ENCODE measurements at regions not wholly inside any gene's neighbourhood (a gene's known extent, or its start where the extent isn't known, plus 50 kb on each side); places are given as distances from the start of the nearest gene placed in this dataset.

- H3K9me2 ChIP-seq (ENCODE audit: insufficient read depth), result no peaks in the 10 kb centered on the region
- H3K79me2 ChIP-seq (ENCODE audit: insufficient read depth, low read length), result no peaks in the 10 kb centered on the region
- POLR2A ChIA-PET, result no interaction called here
- TF ChIP-seq CTCF (IDR thresholded peaks at IDR 0.05 in 2 of 3, conservative IDR thresholded peaks at IDR 0.05 in 1 of 3; ENCODE audit: borderline replicate concordance in 1 of 3, insufficient read depth in 1 of 3, low read depth in 2 of 3, low read length in 2 of 3), result no peak
- TF ChIP-seq CEBPB (IDR thresholded peaks at IDR 0.05; ENCODE audit: low read depth), result no peak
- no peak for TF ChIP-seq RAD21 (IDR thresholded peaks at IDR 0.05; ENCODE audit: low read depth)
- TF ChIP-seq SIN3A (IDR thresholded peaks at IDR 0.05; ENCODE audit: low read depth), result no peak
- no peak for TF ChIP-seq MAX (IDR thresholded peaks at IDR 0.05)
- TF ChIP-seq TCF7L2 (IDR thresholded peaks at IDR 0.05; ENCODE audit: borderline replicate concordance, extremely low read depth, insufficient read depth, insufficient read length), result no peak
- no peak for TF ChIP-seq ZNF274 (IDR thresholded peaks at IDR 0.05; ENCODE audit: low read depth, low read length)
- no peak for TF ChIP-seq ATF3 (IDR thresholded peaks at IDR 0.05)
- no peaks in the 10 kb centered on the region for H3K27me3 ChIP-seq (ENCODE audit: insufficient read depth, low read length)
- CTCF ChIA-PET, result no interaction called here
- BruUV-seq (replicated peaks), result no TSS peak
- intact Hi-C loops (cut with micrococcal nuclease), result no loop called here
- H3K36me3 ChIP-seq (ENCODE audit: control insufficient read depth in 1 of 2, insufficient read depth in 2 of 2, low read length in 2 of 2), result no peaks in the 10 kb centered on the region
- no peaks in the 10 kb centered on the region for H4K20me1 ChIP-seq (ENCODE audit: insufficient read depth)
- no peak overlapping the region for H3K9ac ChIP-seq (ENCODE audit: low read length)
- DNase-seq (ENCODE audit: low read depth, low spot score) (no peak), ATAC-seq (no peak)
- RAD21 ChIA-PET (ENCODE audit: low non-redundant PET in 1 of 2, low total read pairs in 2 of 2, uncharacterized antibody in 2 of 2, unreplicated experiment in 2 of 2), result no interaction called here
- no peak overlapping the region for H3K4me3 ChIP-seq (replicated peaks in 1 of 2; ENCODE audit: low read depth in 1 of 2, low read length in 2 of 2)
- H3K4me1 ChIP-seq (ENCODE audit: control insufficient read depth in 1 of 2, insufficient read depth in 2 of 2, low read length in 2 of 2), result no peaks in the 10 kb centered on the region
- no peak overlapping the region for H3K27ac ChIP-seq (ENCODE audit: low read depth, low read length)
- no peak overlapping the region for H3K4me2 ChIP-seq (ENCODE audit: low read length)
- no peaks in the 10 kb centered on the region for H3K9me3 ChIP-seq (ENCODE audit: control insufficient read depth in 1 of 2, insufficient read depth in 1 of 2, low read depth in 1 of 2, low read length in 2 of 2)
- H2AFZ ChIP-seq (ENCODE audit: low read depth, low read length, poor library complexity, severe bottlenecking), result no peak overlapping the region
These were observed 300.4 kb downstream of the SLITRK6 start for GRCh38 chr13:85498774-85499173.

- ChIA-PET POLR2A (no interaction called here), CTCF (no interaction called here), RAD21 (ENCODE audit: low non-redundant PET in 1 of 2, low total read pairs in 2 of 2, uncharacterized antibody in 2 of 2, unreplicated experiment in 2 of 2) (no interaction called here)
- H3K36me3 ChIP-seq (ENCODE audit: control insufficient read depth in 1 of 2, insufficient read depth in 2 of 2, low read length in 2 of 2), result no peaks in the 10 kb centered on the region
- H3K4me2 ChIP-seq (ENCODE audit: low read length), result no peak overlapping the region
- no peak overlapping the region for H3K4me3 ChIP-seq (replicated peaks in 1 of 2; ENCODE audit: low read depth in 1 of 2, low read length in 2 of 2)
- H3K79me2 ChIP-seq (ENCODE audit: insufficient read depth, low read length), result no peaks in the 10 kb centered on the region
- ATAC-seq (no peak), DNase-seq (ENCODE audit: low read depth, low spot score) (no peak)
- H3K9me2 ChIP-seq (ENCODE audit: insufficient read depth), result no peaks in the 10 kb centered on the region
- H4K20me1 ChIP-seq (ENCODE audit: insufficient read depth), result no peaks in the 10 kb centered on the region
- BruUV-seq (replicated peaks), result no TSS peak
- TF ChIP-seq SRF (IDR thresholded peaks at IDR 0.05; ENCODE audit: low read depth), result no peak
- 0 out of 2 replicates have a peak, but pooled peaks have one; percentile 12 for TF ChIP-seq FOSL1 (IDR thresholded peaks at IDR 0.05; ENCODE audit: low read depth)
- no peaks in the 10 kb centered on the region for H3K4me1 ChIP-seq (ENCODE audit: control insufficient read depth in 1 of 2, insufficient read depth in 2 of 2, low read length in 2 of 2)
- no peak overlapping the region for H3K9ac ChIP-seq (ENCODE audit: low read length)
- H3K27ac ChIP-seq (ENCODE audit: low read depth, low read length), result no peak overlapping the region
- intact Hi-C loops (cut with micrococcal nuclease), result no loop called here
- no peaks in the 10 kb centered on the region for H3K27me3 ChIP-seq (ENCODE audit: insufficient read depth, low read length)
- no peaks in the 10 kb centered on the region for H3K9me3 ChIP-seq (ENCODE audit: control insufficient read depth in 1 of 2, insufficient read depth in 1 of 2, low read depth in 1 of 2, low read length in 2 of 2)
- no peak overlapping the region for H2AFZ ChIP-seq (ENCODE audit: low read depth, low read length, poor library complexity, severe bottlenecking)
These were observed 301.6 kb downstream of the SLITRK6 start for GRCh38 chr13:85497652-85498051.

Data from HCT116 (cell line).